ENCODE measurements at regions not wholly inside any gene's neighbourhood (a gene's known extent, or its start where the extent isn't known, plus 50 kb on each side); places are given as distances from the start of the nearest gene placed in this dataset.

DNA sequence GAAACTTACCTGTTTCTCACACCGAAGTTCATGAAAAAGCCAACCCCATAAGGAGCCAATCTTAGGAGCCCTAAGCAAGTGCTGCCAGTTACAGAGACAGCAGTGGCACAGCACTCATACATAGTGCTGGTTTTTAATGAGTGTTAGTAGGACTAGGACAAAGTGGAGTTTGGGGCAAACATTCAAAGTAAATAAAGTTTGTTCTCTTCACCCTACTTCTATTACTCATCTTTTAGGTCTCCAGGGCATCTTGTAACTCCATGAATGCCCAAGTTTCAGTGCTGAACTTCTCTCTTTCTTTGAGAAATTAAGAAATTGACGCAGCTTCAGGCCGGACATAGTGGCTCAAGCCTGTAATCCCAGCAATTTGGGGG is 584.7 kb downstream of the EBF1 start:
- Histone ChIP-seq H3K9ac (ENCODE audit: low read depth, low read length) (no peak overlapping the region), H3K4me3 (ENCODE audit: low read length) (no peak overlapping the region), H3K9me3 (ENCODE audit: insufficient read depth, low read depth, low read length) (no peaks in the 10 kb centered on the region), H3K27me3 (ENCODE audit: insufficient read depth, low read length) (no peaks in the 10 kb centered on the region), H3K4me1 (ENCODE audit: insufficient read depth, low read length) (no peaks in the 10 kb centered on the region), H3K27ac (ENCODE audit: low read depth, low read length) (no peak overlapping the region), H3K36me3 (ENCODE audit: insufficient read depth, low read length) (no peaks in the 10 kb centered on the region)
- WGBS: 92% methylated on average over 3 of the region's 3 CpGs

DNA sequence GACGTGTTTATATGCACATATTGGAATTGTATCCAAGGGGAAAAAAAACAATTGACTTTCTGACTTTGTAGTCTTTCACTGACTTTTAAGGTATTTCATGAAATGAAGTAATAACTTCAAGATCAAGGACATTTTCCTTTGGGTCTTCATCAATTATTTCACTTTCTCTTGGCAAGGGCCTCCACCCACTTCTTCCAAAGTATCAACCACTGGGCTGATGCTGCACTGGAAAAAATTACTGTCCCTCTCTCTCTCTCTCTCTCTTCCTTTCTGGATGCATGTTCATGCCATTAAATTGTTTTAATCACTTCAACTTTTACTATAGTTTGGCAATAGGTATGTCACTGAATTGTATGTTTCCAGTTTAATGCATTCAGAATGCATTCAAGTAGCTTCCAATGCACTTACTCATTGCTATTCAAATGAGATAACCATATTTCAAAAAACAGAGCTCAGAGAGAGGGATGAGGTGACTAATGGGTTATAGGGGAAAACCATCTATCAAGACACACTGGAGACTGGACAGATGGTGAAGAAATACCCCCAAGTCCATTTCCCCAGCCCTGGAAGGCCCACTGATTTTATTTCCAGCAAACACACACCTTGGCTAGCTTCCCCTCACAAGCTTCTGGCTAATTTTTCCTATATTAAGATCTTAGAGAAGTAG is 585.3 kb downstream of the EBF1 start:
- Histone ChIP-seq H3K9ac (ENCODE audit: low read depth, low read length) (no peak overlapping the region), H3K4me3 (ENCODE audit: low read length) (no peak overlapping the region), H3K36me3 (ENCODE audit: insufficient read depth, low read length) (no peaks in the 10 kb centered on the region), H3K27ac (ENCODE audit: low read depth, low read length) (no peak overlapping the region), H3K27me3 (ENCODE audit: insufficient read depth, low read length) (no peaks in the 10 kb centered on the region), H3K4me1 (ENCODE audit: insufficient read depth, low read length) (no peaks in the 10 kb centered on the region), H3K9me3 (ENCODE audit: insufficient read depth, low read depth, low read length) (no peaks in the 10 kb centered on the region)
- 86% methylated on average over 1 of the region's 1 CpG for WGBS

DNA sequence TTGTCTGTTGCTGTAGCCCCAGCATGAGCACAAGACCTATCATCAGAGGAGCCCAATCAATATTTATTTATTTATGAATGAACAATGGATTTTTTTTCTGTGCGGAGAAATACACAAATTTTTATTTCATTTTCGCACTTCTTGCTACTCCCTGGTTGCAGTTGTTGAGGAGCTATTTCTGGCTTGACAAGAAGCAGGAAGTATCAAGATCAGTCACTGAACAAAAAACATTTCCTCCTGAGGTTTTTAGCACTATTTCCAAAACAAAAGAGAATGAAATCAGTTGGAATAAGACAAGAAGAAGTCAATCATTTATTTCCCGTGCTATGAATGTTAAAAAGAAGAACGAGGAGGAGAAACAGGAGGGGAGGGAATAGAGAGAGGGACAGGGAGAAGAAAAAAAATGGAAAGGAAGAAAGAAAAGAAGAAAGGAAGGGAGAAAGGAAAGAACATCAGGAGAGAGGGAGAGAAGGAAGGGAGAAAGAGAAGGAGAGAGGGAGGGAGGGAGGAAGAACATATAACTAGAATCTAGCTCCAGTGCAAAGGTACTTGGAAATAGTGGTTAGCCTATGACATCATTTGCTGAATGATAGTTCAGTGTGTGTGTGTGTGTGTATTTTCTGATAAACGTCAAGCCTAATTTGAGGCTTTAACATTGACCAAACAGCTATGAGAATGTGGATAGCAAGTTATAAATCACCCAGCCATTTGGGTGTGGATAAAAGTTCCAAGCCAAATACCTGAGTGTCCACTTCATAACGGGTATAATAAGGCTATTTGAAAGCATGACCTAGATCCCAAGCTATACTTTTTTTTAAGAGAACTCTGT is 586.0 kb downstream of the EBF1 start:
- H3K36me3 ChIP-seq (ENCODE audit: insufficient read depth, low read length): no peaks in the 10 kb centered on the region
- no peaks in the 10 kb centered on the region for H3K4me1 ChIP-seq (ENCODE audit: insufficient read depth, low read length)
- no peaks in the 10 kb centered on the region for H3K9me3 ChIP-seq (ENCODE audit: insufficient read depth, low read depth, low read length)
- no peak overlapping the region for H3K27ac ChIP-seq (ENCODE audit: low read depth, low read length)
- no peak overlapping the region for H3K9ac ChIP-seq (ENCODE audit: low read depth, low read length)
- H3K4me3 ChIP-seq (ENCODE audit: low read length): no peak overlapping the region
- H3K27me3 ChIP-seq (ENCODE audit: insufficient read depth, low read length): no peaks in the 10 kb centered on the region
- 93% methylated on average over 5 of the region's 6 CpGs for whole genome bisulfite sequencing

DNA sequence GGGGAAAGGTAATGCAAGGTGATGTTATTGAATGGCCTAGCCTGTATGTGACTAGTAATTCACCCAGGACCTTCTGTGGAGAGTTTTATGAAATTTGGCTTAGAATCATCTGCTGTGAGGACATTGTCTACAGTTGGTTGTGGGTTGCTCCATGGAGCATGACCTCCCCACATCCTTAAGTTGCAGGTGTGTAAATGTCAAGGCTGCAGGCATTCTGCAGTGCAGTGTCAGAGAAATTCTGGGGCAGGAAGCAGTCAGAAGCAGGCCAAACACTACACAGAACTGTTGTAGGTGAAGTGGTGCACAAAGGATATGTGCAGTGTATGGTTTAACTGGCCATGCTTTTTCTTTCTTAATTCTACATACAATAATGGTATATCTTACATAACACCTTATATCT is 588.3 kb downstream of the EBF1 start:
- Histone ChIP-seq H3K9me3 (ENCODE audit: insufficient read depth, low read depth, low read length) (peaks cover 9% of the 10 kb centered on the region; the same call in 1 of the 2 replicates), H3K27me3 (ENCODE audit: insufficient read depth, low read length) (no peaks in the 10 kb centered on the region), H3K4me1 (ENCODE audit: insufficient read depth, low read length) (no peaks in the 10 kb centered on the region), H3K4me3 (ENCODE audit: low read length) (no peak overlapping the region), H3K36me3 (ENCODE audit: insufficient read depth, low read length) (no peaks in the 10 kb centered on the region), H3K27ac (ENCODE audit: low read depth, low read length) (no peak overlapping the region), H3K9ac (ENCODE audit: low read depth, low read length) (no peak overlapping the region)

DNA sequence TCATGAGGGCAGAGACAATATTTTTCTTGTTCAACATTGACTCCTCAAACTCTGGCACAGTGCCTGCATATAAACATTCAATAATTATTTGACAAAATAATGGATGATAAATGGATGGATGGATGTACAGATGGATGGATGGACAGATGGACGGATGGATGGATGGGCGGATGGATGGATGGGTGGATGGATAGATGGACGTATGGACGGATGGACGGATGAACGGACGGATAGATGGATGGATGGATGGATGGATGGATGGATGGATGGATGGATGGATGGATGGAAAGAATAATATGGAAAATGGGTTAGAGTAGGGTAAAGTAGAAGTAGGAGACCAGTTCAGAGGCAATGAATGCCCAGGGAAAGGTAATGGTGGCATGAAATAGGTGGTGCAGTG is 589.2 kb downstream of the EBF1 start:
- Histone ChIP-seq H3K4me3 (ENCODE audit: low read length) (no peak overlapping the region), H3K27ac (ENCODE audit: low read depth, low read length) (no peak overlapping the region), H3K9me3 (ENCODE audit: insufficient read depth, low read depth, low read length) (peaks cover 16% of the 10 kb centered on the region), H3K36me3 (ENCODE audit: insufficient read depth, low read length) (no peaks in the 10 kb centered on the region), H3K27me3 (ENCODE audit: insufficient read depth, low read length) (no peaks in the 10 kb centered on the region), H3K4me1 (ENCODE audit: insufficient read depth, low read length) (no peaks in the 10 kb centered on the region), H3K9ac (ENCODE audit: low read depth, low read length) (no peak overlapping the region)
- 92% methylated on average over 7 of the region's 7 CpGs for WGBS

DNA sequence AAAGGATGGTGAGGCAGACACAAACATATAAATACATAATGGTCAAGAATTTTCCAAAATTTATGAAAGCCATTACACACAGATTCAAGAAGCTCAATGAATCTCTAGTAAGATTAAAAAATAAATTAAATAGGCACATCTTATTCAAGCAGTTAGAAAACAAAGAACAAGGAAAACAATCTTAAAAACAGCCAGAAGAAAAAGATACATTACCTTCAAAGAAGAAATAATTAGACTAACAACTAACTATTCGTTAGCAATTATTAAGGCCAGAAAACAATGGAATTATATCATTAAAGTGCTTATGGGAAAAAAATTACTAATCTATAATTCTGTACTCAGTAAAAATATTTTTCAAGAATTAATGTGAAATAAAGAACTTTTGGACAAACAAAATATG is 593.1 kb downstream of the EBF1 start:
- no peak overlapping the region for H3K4me3 ChIP-seq (ENCODE audit: low read length)
- no peaks in the 10 kb centered on the region for H3K4me1 ChIP-seq (ENCODE audit: insufficient read depth, low read length)
- no peak overlapping the region for H3K27ac ChIP-seq (ENCODE audit: low read depth, low read length)
- WGBS: no CpG with 5 or more reads among the region's 1 CpG
- no peaks in the 10 kb centered on the region for H3K36me3 ChIP-seq (ENCODE audit: insufficient read depth, low read length)
- H3K9me3 ChIP-seq (ENCODE audit: insufficient read depth, low read depth, low read length): peaks cover 16% of the 10 kb centered on the region
- no peaks in the 10 kb centered on the region for H3K27me3 ChIP-seq (ENCODE audit: insufficient read depth, low read length)
- H3K9ac ChIP-seq (ENCODE audit: low read depth, low read length): no peak overlapping the region

DNA sequence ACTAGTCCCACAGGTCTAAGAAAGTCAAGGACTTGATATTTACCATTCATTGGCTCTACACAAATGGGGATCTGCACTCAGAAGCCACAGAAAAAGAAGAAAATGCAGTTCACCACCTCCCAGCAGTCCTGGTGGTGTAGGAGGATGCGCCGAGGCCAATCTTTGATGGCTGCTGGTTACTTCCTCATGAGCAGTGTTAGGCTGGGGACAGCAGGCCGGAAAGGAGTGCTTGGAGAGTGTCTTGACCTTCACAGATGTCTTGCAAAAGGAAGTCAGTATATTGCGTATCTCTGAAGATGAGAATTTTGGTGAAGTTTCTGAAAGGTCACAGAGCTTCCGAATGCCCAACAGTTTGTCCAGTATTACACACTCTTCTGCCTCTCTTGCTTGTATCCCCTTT is 597.0 kb downstream of the EBF1 start:
- 92% methylated on average over 5 of the region's 5 CpGs for WGBS
- H3K27ac ChIP-seq (ENCODE audit: low read depth, low read length): no peak overlapping the region
- H3K4me3 ChIP-seq (ENCODE audit: low read length): no peak overlapping the region
- no peaks in the 10 kb centered on the region for H3K4me1 ChIP-seq (ENCODE audit: insufficient read depth, low read length)
- H3K36me3 ChIP-seq (ENCODE audit: insufficient read depth, low read length): no peaks in the 10 kb centered on the region
- peaks cover 16% of the 10 kb centered on the region for H3K9me3 ChIP-seq (ENCODE audit: insufficient read depth, low read depth, low read length)
- no peaks in the 10 kb centered on the region for H3K27me3 ChIP-seq (ENCODE audit: insufficient read depth, low read length)
- H3K9ac ChIP-seq (ENCODE audit: low read depth, low read length): no peak overlapping the region

DNA sequence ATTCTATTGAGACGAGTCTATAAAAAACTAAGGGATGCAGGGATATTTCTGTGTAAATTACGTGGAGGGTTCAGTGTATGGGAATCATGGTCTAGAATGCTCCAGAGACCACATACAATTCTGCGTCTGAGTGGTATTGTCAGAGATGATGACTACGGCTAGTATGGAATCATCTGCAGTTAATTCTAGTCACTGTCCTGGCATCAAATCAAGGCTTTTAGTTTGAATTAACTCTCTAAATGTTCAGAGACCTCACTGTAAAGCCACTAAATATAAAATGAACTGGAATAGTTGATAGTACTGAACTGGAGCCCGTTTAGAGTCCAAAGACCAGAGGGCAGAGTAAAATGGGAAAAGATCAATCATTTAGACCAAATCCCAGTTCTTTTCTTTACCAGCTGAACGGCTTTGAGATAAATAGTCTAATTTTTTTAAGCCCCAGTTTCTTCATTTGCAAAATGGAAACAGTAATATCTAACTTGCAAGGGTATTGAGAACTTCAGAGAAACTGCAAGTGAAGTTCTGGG is 599.8 kb downstream of the EBF1 start:
- Histone ChIP-seq H3K27me3 (ENCODE audit: insufficient read depth, low read length) (no peaks in the 10 kb centered on the region), H3K27ac (ENCODE audit: low read depth, low read length) (no peak overlapping the region), H3K9me3 (ENCODE audit: insufficient read depth, low read depth, low read length) (no peaks in the 10 kb centered on the region), H3K4me1 (ENCODE audit: insufficient read depth, low read length) (no peaks in the 10 kb centered on the region), H3K4me3 (ENCODE audit: low read length) (no peak overlapping the region), H3K36me3 (ENCODE audit: insufficient read depth, low read length) (no peaks in the 10 kb centered on the region), H3K9ac (ENCODE audit: low read depth, low read length) (no peak overlapping the region)
- WGBS: 93% methylated on average over 6 of the region's 6 CpGs

DNA sequence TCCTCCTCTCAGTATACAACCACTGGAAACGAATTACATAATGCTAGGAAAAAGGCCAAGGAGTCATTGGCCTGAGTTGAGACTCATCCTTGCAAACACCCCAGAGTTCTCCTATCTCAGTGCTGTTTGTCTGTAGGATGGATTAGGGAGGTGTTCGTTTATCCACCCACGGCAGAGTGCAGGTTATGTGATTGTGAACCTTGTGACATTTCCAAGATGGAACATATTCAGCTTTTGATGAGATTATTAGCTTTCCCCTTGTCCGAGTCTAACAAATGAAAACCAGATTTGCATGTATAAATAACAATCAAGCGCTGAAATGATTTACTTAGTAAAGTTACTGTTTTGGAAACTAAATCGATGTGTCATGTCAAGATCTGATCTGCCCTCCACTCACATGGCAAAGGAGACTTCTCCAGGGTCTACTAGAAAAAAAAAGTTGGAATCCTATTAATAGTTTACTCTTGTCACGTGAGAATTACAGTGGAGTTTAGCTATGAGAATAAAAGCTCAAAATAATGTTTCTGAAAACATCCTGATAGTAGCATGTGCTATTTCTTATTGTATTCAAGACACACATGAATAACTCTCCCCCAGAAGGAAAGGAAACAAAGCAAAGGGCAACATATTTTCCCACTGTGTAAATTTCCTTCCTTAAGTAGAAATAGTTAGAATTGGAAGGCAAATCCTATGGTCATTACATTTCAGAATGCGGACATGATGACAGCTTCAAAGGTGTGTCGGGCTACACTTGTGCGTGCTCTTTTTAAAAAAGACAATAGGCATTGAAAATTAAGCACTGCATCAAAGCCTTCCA is 600.4 kb downstream of the EBF1 start:
- Histone ChIP-seq H3K27me3 (ENCODE audit: insufficient read depth, low read length) (no peaks in the 10 kb centered on the region), H3K4me3 (ENCODE audit: low read length) (no peak overlapping the region), H3K9me3 (ENCODE audit: insufficient read depth, low read depth, low read length) (no peaks in the 10 kb centered on the region), H3K4me1 (ENCODE audit: insufficient read depth, low read length) (no peaks in the 10 kb centered on the region), H3K9ac (ENCODE audit: low read depth, low read length) (no peak overlapping the region), H3K27ac (ENCODE audit: low read depth, low read length) (no peak overlapping the region), H3K36me3 (ENCODE audit: insufficient read depth, low read length) (no peaks in the 10 kb centered on the region)
- 98% methylated on average over 9 of the region's 10 CpGs for WGBS

DNA sequence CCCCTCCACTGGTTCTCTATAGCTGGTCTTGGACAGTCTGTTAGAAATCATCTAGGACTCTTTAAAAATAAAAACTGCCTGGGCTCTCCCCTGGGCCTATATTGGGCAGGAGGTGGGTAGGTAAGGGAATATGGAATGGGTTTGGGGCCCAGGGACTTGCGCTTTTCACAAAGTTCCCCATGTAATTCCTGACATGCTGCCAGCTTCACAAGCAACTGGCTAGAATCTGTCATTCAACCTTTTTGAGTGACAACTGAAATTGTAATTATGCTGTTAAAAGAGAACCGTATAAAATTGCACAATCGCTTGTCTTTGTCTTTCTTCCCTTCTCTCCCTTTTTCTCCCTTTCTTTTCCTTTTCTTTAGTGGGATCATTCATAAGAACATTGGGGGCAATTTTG is 603.1 kb downstream of the EBF1 start:
- Histone ChIP-seq H3K27me3 (ENCODE audit: insufficient read depth, low read length) (no peaks in the 10 kb centered on the region), H3K27ac (ENCODE audit: low read depth, low read length) (no peak overlapping the region), H3K9ac (ENCODE audit: low read depth, low read length) (no peak overlapping the region), H3K4me1 (ENCODE audit: insufficient read depth, low read length) (no peaks in the 10 kb centered on the region), H3K4me3 (ENCODE audit: low read length) (no peak overlapping the region), H3K9me3 (ENCODE audit: insufficient read depth, low read depth, low read length) (no peaks in the 10 kb centered on the region), H3K36me3 (ENCODE audit: insufficient read depth, low read length) (no peaks in the 10 kb centered on the region)
- WGBS: 100% methylated on average over 1 of the region's 3 CpGs

DNA sequence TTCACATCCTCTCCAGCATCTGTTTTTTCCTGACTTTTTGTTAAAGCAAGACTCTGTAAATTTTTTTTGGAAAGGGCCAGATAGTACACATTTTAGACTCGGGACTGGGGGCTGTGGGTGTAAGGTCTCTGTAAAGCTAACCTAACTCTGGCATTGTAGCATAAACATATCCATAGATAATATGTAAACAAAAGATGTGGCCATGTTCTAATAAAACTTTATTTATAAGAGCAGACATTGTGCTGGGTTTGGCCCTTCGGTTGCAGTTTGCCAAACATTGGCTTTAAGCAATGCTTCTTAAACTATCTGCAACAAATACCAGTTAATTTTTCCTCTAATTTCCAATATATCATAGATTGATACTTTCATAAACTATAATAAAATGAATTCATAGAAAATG is 605.2 kb downstream of the EBF1 start:
- H3K4me1 ChIP-seq (ENCODE audit: insufficient read depth, low read length): no peaks in the 10 kb centered on the region
- H3K27me3 ChIP-seq (ENCODE audit: insufficient read depth, low read length): no peaks in the 10 kb centered on the region
- H3K9me3 ChIP-seq (ENCODE audit: insufficient read depth, low read depth, low read length): no peaks in the 10 kb centered on the region
- H3K9ac ChIP-seq (ENCODE audit: low read depth, low read length): no peak overlapping the region
- WGBS: 100% methylated on average over 2 of the region's 2 CpGs
- no peak overlapping the region for H3K4me3 ChIP-seq (ENCODE audit: low read length)
- no peak overlapping the region for H3K27ac ChIP-seq (ENCODE audit: low read depth, low read length)
- no peaks in the 10 kb centered on the region for H3K36me3 ChIP-seq (ENCODE audit: insufficient read depth, low read length)
